Hepatocyte (in vitro differentiated cells): ENCODE measurements at regions not wholly inside any gene's neighbourhood (a gene's known extent, or its start where the extent isn't known, plus 50 kb on each side); places are given as distances from the start of the nearest gene placed in this dataset.

Source experiments
- DNase-seq: peaks from one replicate; pipeline ENCODE4 v3.0.0-alpha.2; 2016; ENCODE audit warnings: low spot score
- H2AFZ ChIP-seq: fragments of 200-600 bp; sonication (generic); 2 replicates; pipeline ENCODE4 v1.6.0; 2016; ENCODE audit warnings: antibody characterized with exemption, mild to moderate bottlenecking
- H3K27ac ChIP-seq: fragments of 200-600 bp; sonication (generic); 2 replicates; pipeline ENCODE4 v1.5.1; 2016; ENCODE audit warnings: mild to moderate bottlenecking
- H3K27me3 ChIP-seq: fragments of 200-600 bp; sonication (generic); 2 replicates; pipeline ENCODE4 v1.6.1; 2016
- H3K36me3 ChIP-seq: fragments of 200-600 bp; sonication (generic); replicated peaks from 2 replicates; pipeline ENCODE4 v1.5.1; 2016; ENCODE audit warnings: low read depth; ENCODE audit not compliant: insufficient read depth
- H3K4me1 ChIP-seq: fragments of 200-600 bp; sonication (generic); 2 replicates; pipeline ENCODE4 v1.5.1; 2016; ENCODE audit warnings: mild to moderate bottlenecking, moderate library complexity; ENCODE audit not compliant: insufficient read depth
- H3K4me2 ChIP-seq: fragments of 200-600 bp; sonication (generic); 2 replicates; pipeline ENCODE4 v1.6.0; 2016
- H3K4me3 ChIP-seq: fragments of 200-600 bp; sonication (generic); 2 replicates; pipeline ENCODE4 v1.5.1; 2016; ENCODE audit warnings: mild to moderate bottlenecking
- H3K79me2 ChIP-seq: fragments of 200-600 bp; sonication (generic); 2 replicates; pipeline ENCODE4 v1.6.0; 2017; ENCODE audit warnings: mild to moderate bottlenecking
- H3K9me2 ChIP-seq: fragments of 200-600 bp; sonication (generic); replicated peaks from 2 replicates; pipeline ENCODE4 v1.6.0; 2017; ENCODE audit warnings: mild to moderate bottlenecking; ENCODE audit not compliant: insufficient read depth
- H3K9me3 ChIP-seq: fragments of 200-600 bp; sonication (generic); 2 replicates; pipeline ENCODE4 v1.5.1; 2016; ENCODE audit warnings: low read depth, mild to moderate bottlenecking
- H4K20me1 ChIP-seq: fragments of 200-600 bp; sonication (generic); 2 replicates; pipeline ENCODE4 v1.6.0; 2016; ENCODE audit warnings: mild to moderate bottlenecking; ENCODE audit not compliant: insufficient read depth, poor library complexity, severe bottlenecking
- CTCF ChIP-seq: fragments of 200-600 bp; sonication (generic); IDR thresholded peaks from 2 replicates; pipeline ENCODE4 v1.5.1; 2016; ENCODE audit warnings: antibody characterized with exemption, mild to moderate bottlenecking; ENCODE audit not compliant: poor library complexity
- EZH2 ChIP-seq: fragments of 200-600 bp; sonication (generic); IDR thresholded peaks from 2 replicates; pipeline ENCODE4 v1.6.1; 2016; ENCODE audit warnings: antibody characterized with exemption, mild to moderate bottlenecking, borderline replicate concordance
- EZH2phosphoT487 ChIP-seq: fragments of 200-600 bp; sonication (generic); IDR thresholded peaks from one replicate; pipeline ENCODE4 v1.6.1; 2018; ENCODE audit warnings: antibody characterized with exemption, mild to moderate bottlenecking, low read depth, moderate library complexity; ENCODE audit not compliant: unreplicated experiment, severe bottlenecking
- WGBS: methylation state at CpG from one replicate; pipeline ENCODE4 v1.1.6; 2016; ENCODE audit warnings: low lambda C conversion rate; ENCODE audit errors: missing lambda C conversion rate; 5-methylcytosine and 5-hydroxymethylcytosine counted together

- Histone ChIP-seq H4K20me1 (no peaks in the 10 kb centered on the region), H3K9me2 (no peaks in the 10 kb centered on the region), H3K4me2 (no peak overlapping the region), H3K36me3 (no peaks in the 10 kb centered on the region), H2AFZ (no peak overlapping the region), H3K79me2 (no peaks in the 10 kb centered on the region), H3K4me3 (no peak overlapping the region), H3K27ac (no peak overlapping the region), H3K27me3 (no peaks in the 10 kb centered on the region), H3K4me1 (peaks cover 15% of the 10 kb centered on the region), H3K9me3 (no peaks in the 10 kb centered on the region)
- 69% methylated on average over 1 of the region's 1 CpG for WGBS
- no peak for TF ChIP-seq CTCF
- no peak for TF ChIP-seq EZH2phosphoT487
- no peak for TF ChIP-seq EZH2
- DNase-seq: no peak
Measured at GRCh38 chr20:24739746-24740145, 209.3 kb upstream of the CST7 start.

GRCh38 chr20:24741493-24742072 lies 207.5 kb upstream of the CST7 start:
- H3K9me3 ChIP-seq: no peaks in the 10 kb centered on the region

GRCh38 chr20:24742436-24742835 lies 206.6 kb upstream of the CST7 start:
- Histone ChIP-seq H3K9me3 (no peaks in the 10 kb centered on the region), H2AFZ (no peak overlapping the region), H3K4me3 (no peak overlapping the region), H3K27ac (no peak overlapping the region), H3K27me3 (no peaks in the 10 kb centered on the region), H3K36me3 (no peaks in the 10 kb centered on the region), H3K79me2 (no peaks in the 10 kb centered on the region), H3K4me1 (no peaks in the 10 kb centered on the region), H4K20me1 (no peaks in the 10 kb centered on the region), H3K9me2 (no peaks in the 10 kb centered on the region), H3K4me2 (no peak overlapping the region)
- no peak for DNase-seq
- TF ChIP-seq EZH2phosphoT487: no peak
- no peak for TF ChIP-seq CTCF
- TF ChIP-seq EZH2: no peak
- WGBS: 94% methylated on average over 7 of the region's 7 CpGs

More at GRCh38 chr20:24741493-24742072, 207.5 kb upstream of the CST7 start:
- Histone ChIP-seq H3K27ac (no peak overlapping the region), H3K27me3 (no peaks in the 10 kb centered on the region), H3K9me2 (no peaks in the 10 kb centered on the region), H2AFZ (no peak overlapping the region), H3K4me2 (no peak overlapping the region), H3K4me3 (no peak overlapping the region), H3K36me3 (no peaks in the 10 kb centered on the region), H3K4me1 (peaks cover 2% of the 10 kb centered on the region), H4K20me1 (no peaks in the 10 kb centered on the region), H3K79me2 (no peaks in the 10 kb centered on the region)
- TF ChIP-seq EZH2 (no peak), EZH2phosphoT487 (no peak), CTCF (no peak)
- 92% methylated on average over 11 of the region's 11 CpGs for WGBS
- no peak for DNase-seq
